BLaER1 (cell line): ENCODE measurements at regions not wholly inside any gene's neighbourhood (a gene's known extent, or its start where the extent isn't known, plus 50 kb on each side); places are given as distances from the start of the nearest gene placed in this dataset.
"Not testable (repeated sequence)": the region's sequence is repeated elsewhere in the genome, so short reads cannot be mapped to it uniquely, and the experiment has no call there.

ENCODE experiments used
- H3K27ac ChIP-seq: shearing (Covaris generic); formaldehyde crosslinking; 2 replicates; pipeline ENCODE4 v1.8.1; 2022
- H3K27me3 ChIP-seq: shearing (Covaris generic); formaldehyde crosslinking; 2 replicates; pipeline ENCODE4 v1.8.1; 2022
- H3K36me3 ChIP-seq: shearing (Covaris generic); formaldehyde crosslinking; 2 replicates; pipeline ENCODE4 v1.8.1; 2022
- H3K4me1 ChIP-seq: shearing (Covaris generic); formaldehyde crosslinking; 2 replicates; pipeline ENCODE4 v1.8.1; 2022
- H3K4me2 ChIP-seq: shearing (Covaris generic); formaldehyde crosslinking; 2 replicates; pipeline ENCODE4 v1.8.1; 2022
- H3K4me3 ChIP-seq: shearing (Covaris generic); formaldehyde crosslinking; 2 replicates; pipeline ENCODE4 v1.8.1; 2022
- H3K9ac ChIP-seq: shearing (Covaris generic); formaldehyde crosslinking; 2 replicates; pipeline ENCODE4 v1.8.1; 2022
- H3K9me3 ChIP-seq: shearing (Covaris generic); formaldehyde crosslinking; 2 replicates; pipeline ENCODE4 v1.8.1; 2022
- H4K20me1 ChIP-seq: shearing (Covaris generic); formaldehyde crosslinking; 2 replicates; pipeline ENCODE4 v1.8.1; 2022
- Cebpa-rat ChIP-seq: shearing (Covaris generic); IDR thresholded peaks from 2 replicates; pipeline ENCODE4 v1.8.1; 2022

- no peak for TF ChIP-seq Cebpa-rat
- Histone ChIP-seq H3K4me2 (no peak overlapping the region), H3K4me1 (no peaks in the 10 kb centered on the region), H4K20me1 (no peaks in the 10 kb centered on the region), H3K36me3 (no peaks in the 10 kb centered on the region), H3K27ac (no peak overlapping the region), H3K9me3 (peaks cover 14% of the 10 kb centered on the region), H3K9ac (no peak overlapping the region), H3K27me3 (no peaks in the 10 kb centered on the region), H3K4me3 (no peak overlapping the region)
Measured at GRCh38 chr16:47816511-47816910, 339.3 kb downstream of the ABCC12 start.

GRCh38 chr16:47815655-47816054 is 340.1 kb downstream of the ABCC12 start:
- H3K4me2 ChIP-seq, result no peak overlapping the region
- H3K27me3 ChIP-seq, result no peaks in the 10 kb centered on the region
- no peaks in the 10 kb centered on the region for H3K36me3 ChIP-seq
- no peak overlapping the region for H3K9ac ChIP-seq
- no peak for TF ChIP-seq Cebpa-rat
- no peaks in the 10 kb centered on the region for H3K4me1 ChIP-seq
- H3K27ac ChIP-seq, result no peak overlapping the region
- peaks cover 14% of the 10 kb centered on the region for H3K9me3 ChIP-seq
- H3K4me3 ChIP-seq, result no peak overlapping the region
- H4K20me1 ChIP-seq, result no peaks in the 10 kb centered on the region

GRCh38 chr16:47811758-47812157 is 344.0 kb downstream of the ABCC12 start:
- not testable (repeated sequence) for H3K27ac ChIP-seq, H3K9ac ChIP-seq, H3K4me3 ChIP-seq, H3K36me3 ChIP-seq, H3K27me3 ChIP-seq, H3K4me2 ChIP-seq, H4K20me1 ChIP-seq, H3K4me1 ChIP-seq
- peaks cover 14% of the 10 kb centered on the region for H3K9me3 ChIP-seq

- no peaks in the 10 kb centered on the region for H4K20me1 ChIP-seq
- H3K4me2 ChIP-seq, result no peak overlapping the region
- no peaks in the 10 kb centered on the region for H3K36me3 ChIP-seq
- H3K4me1 ChIP-seq, result no peaks in the 10 kb centered on the region
- TF ChIP-seq Cebpa-rat, result no peak
- no peak overlapping the region for H3K27ac ChIP-seq
- H3K4me3 ChIP-seq, result no peak overlapping the region
- H3K9ac ChIP-seq, result no peak overlapping the region
- H3K9me3 ChIP-seq, result no peaks in the 10 kb centered on the region
- H3K27me3 ChIP-seq, result no peaks in the 10 kb centered on the region
Measured at GRCh38 chr16:47806309-47806847, 345.2 kb downstream of the PHKB start.

GRCh38 chr16:47787696-47788095 is 326.6 kb downstream of the PHKB start:
- no peak for TF ChIP-seq Cebpa-rat
- no peak overlapping the region for H3K9ac ChIP-seq
- no peaks in the 10 kb centered on the region for H3K27me3 ChIP-seq

GRCh38 chr16:47781673-47782072 is 320.5 kb downstream of the PHKB start:
- TF ChIP-seq Cebpa-rat, result no peak
- H3K36me3 ChIP-seq, result no peaks in the 10 kb centered on the region
- no peak overlapping the region for H3K4me2 ChIP-seq
- no peaks in the 10 kb centered on the region for H3K27me3 ChIP-seq
- no peaks in the 10 kb centered on the region for H4K20me1 ChIP-seq
- H3K4me3 ChIP-seq, result no peak overlapping the region
- H3K9me3 ChIP-seq, result no peaks in the 10 kb centered on the region
- H3K4me1 ChIP-seq, result peaks cover 8% of the 10 kb centered on the region
- no peak overlapping the region for H3K27ac ChIP-seq
- H3K9ac ChIP-seq, result no peak overlapping the region

More at GRCh38 chr16:47787696-47788095, 326.6 kb downstream of the PHKB start:
- H3K4me2 ChIP-seq, result no peak overlapping the region
- peaks cover 19% of the 10 kb centered on the region for H3K9me3 ChIP-seq
- H4K20me1 ChIP-seq, result no peaks in the 10 kb centered on the region
- H3K36me3 ChIP-seq, result no peaks in the 10 kb centered on the region
- no peak overlapping the region for H3K27ac ChIP-seq
- H3K4me1 ChIP-seq, result no peaks in the 10 kb centered on the region
- H3K4me3 ChIP-seq, result no peak overlapping the region

- H3K9me3 ChIP-seq, result no peaks in the 10 kb centered on the region
- TF ChIP-seq Cebpa-rat, result no peak
- no peak overlapping the region for H3K9ac ChIP-seq
- peaks cover 8% of the 10 kb centered on the region for H3K4me1 ChIP-seq
- no peaks in the 10 kb centered on the region for H4K20me1 ChIP-seq
- no peak overlapping the region for H3K27ac ChIP-seq
- H3K27me3 ChIP-seq, result no peaks in the 10 kb centered on the region
- H3K4me2 ChIP-seq, result no peak overlapping the region
- no peak overlapping the region for H3K4me3 ChIP-seq
- H3K36me3 ChIP-seq, result no peaks in the 10 kb centered on the region
Measured at GRCh38 chr16:47780213-47780875, 319.2 kb downstream of the PHKB start.

GRCh38 chr16:47779201-47780016 is 318.3 kb downstream of the PHKB start:
- Histone ChIP-seq H3K27me3 (no peaks in the 10 kb centered on the region), H3K9ac (no peak overlapping the region), H3K4me2 (peak overlapping the region; percentile 76), H3K27ac (no peak overlapping the region), H3K9me3 (no peaks in the 10 kb centered on the region), H4K20me1 (no peaks in the 10 kb centered on the region), H3K4me1 (peaks cover 8% of the 10 kb centered on the region), H3K4me3 (peak overlapping the region; percentile 37), H3K36me3 (no peaks in the 10 kb centered on the region)
- no peak for TF ChIP-seq Cebpa-rat

- no peak overlapping the region for H3K4me3 ChIP-seq
- no peaks in the 10 kb centered on the region for H3K27me3 ChIP-seq
- H3K9ac ChIP-seq, result no peak overlapping the region
- no peak overlapping the region for H3K27ac ChIP-seq
- H3K36me3 ChIP-seq, result no peaks in the 10 kb centered on the region
- no peaks in the 10 kb centered on the region for H4K20me1 ChIP-seq
- no peak for TF ChIP-seq Cebpa-rat
- peaks cover 8% of the 10 kb centered on the region for H3K4me1 ChIP-seq
- H3K4me2 ChIP-seq, result no peak overlapping the region
- no peaks in the 10 kb centered on the region for H3K9me3 ChIP-seq
Measured at GRCh38 chr16:47778106-47778801, 317.1 kb downstream of the PHKB start.

GRCh38 chr16:47777220-47777619 is 316.1 kb downstream of the PHKB start:
- Histone ChIP-seq H3K4me3 (no peak overlapping the region), H3K9ac (no peak overlapping the region), H3K9me3 (no peaks in the 10 kb centered on the region), H3K4me1 (peaks cover 8% of the 10 kb centered on the region), H4K20me1 (no peaks in the 10 kb centered on the region), H3K36me3 (no peaks in the 10 kb centered on the region), H3K27ac (no peak overlapping the region), H3K27me3 (no peaks in the 10 kb centered on the region), H3K4me2 (no peak overlapping the region)
- no peak for TF ChIP-seq Cebpa-rat
